MM.1S (cell line): ENCODE measurements at regions not wholly inside any gene's neighbourhood (a gene's known extent, or its start where the extent isn't known, plus 50 kb on each side); places are given as distances from the start of the nearest gene placed in this dataset.
A peak's percentile ranks its signal among the peaks of the same experiment; 100 is the strongest.

Experiments used
- DNase-seq: peaks from one replicate; pipeline ENCODE4 v3.0.0-alpha.2; 2015
- H2AFZ ChIP-seq: fragments of 300-600 bp; sonication (generic); 2 replicates; pipeline ENCODE4 v1.6.0; 2016; ENCODE audit warnings: antibody characterized with exemption, low read length
- H3F3A ChIP-seq: fragments of 300-600 bp; sonication (generic); 2 replicates; pipeline ENCODE4 v1.6.1; 2016; ENCODE audit warnings: mild to moderate bottlenecking, antibody characterized with exemption, low read length, moderate library complexity, mixed read lengths; ENCODE audit not compliant: insufficient read depth
- H3K27ac ChIP-seq: fragments of 300-600 bp; sonication (generic); 2 replicates; pipeline ENCODE4 v1.5.1; 2016; ENCODE audit warnings: mild to moderate bottlenecking, low read length
- H3K27me3 ChIP-seq: fragments of 300-600 bp; sonication (generic); replicated peaks from 2 replicates; pipeline ENCODE4 v1.6.0; 2016; ENCODE audit warnings: low read length; ENCODE audit not compliant: insufficient read depth
- H3K36me3 ChIP-seq: fragments of 300-600 bp; sonication (generic); replicated peaks from 2 replicates; pipeline ENCODE4 v1.6.1; 2016; ENCODE audit warnings: mild to moderate bottlenecking, low read length, mixed read lengths; ENCODE audit not compliant: insufficient read depth
- H3K4me1 ChIP-seq: fragments of 300-600 bp; sonication (generic); 2 replicates; pipeline ENCODE4 v1.6.1; 2016; ENCODE audit warnings: low read length, mixed read lengths
- H3K4me2 ChIP-seq: fragments of 300-600 bp; sonication (generic); 2 replicates; pipeline ENCODE4 v1.6.0; 2016; ENCODE audit warnings: low read depth, low read length
- H3K4me3 ChIP-seq: fragments of 300-600 bp; sonication (generic); 2 replicates; pipeline ENCODE4 v1.5.1; 2016; ENCODE audit warnings: low read length, mixed read lengths
- H3K79me2 ChIP-seq: fragments of 300-600 bp; sonication (generic); 2 replicates; pipeline ENCODE4 v1.6.1; 2016; ENCODE audit warnings: mixed run types, low read length, mixed read lengths
- H3K9ac ChIP-seq: fragments of 300-600 bp; sonication (generic); 2 replicates; pipeline ENCODE4 v1.6.1; 2016; ENCODE audit warnings: low read length, mixed read lengths
- H3K9me2 ChIP-seq: fragments of 300-600 bp; sonication (generic); replicated peaks from 2 replicates; pipeline ENCODE4 v1.6.1; 2016; ENCODE audit warnings: mild to moderate bottlenecking, low read length, mixed read lengths; ENCODE audit not compliant: insufficient read depth
- H3K9me3 ChIP-seq: fragments of 300-600 bp; sonication (generic); replicated peaks from 2 replicates; pipeline ENCODE4 v1.6.1; 2016; ENCODE audit warnings: mild to moderate bottlenecking, low read length, mixed read lengths; ENCODE audit not compliant: insufficient read depth
- H4K20me1 ChIP-seq: fragments of 300-600 bp; sonication (generic); 2 replicates; pipeline ENCODE4 v1.6.1; 2016; ENCODE audit warnings: mild to moderate bottlenecking, low read length, moderate library complexity, mixed read lengths; ENCODE audit not compliant: insufficient read depth
- EZH2 ChIP-seq: fragments of 300-600 bp; sonication (generic); optimal IDR thresholded peaks from 2 replicates; pipeline ENCODE3; 2017; ENCODE audit warnings: low read depth, mild to moderate bottlenecking, antibody characterized with exemption, low read length, mixed read lengths
- EZH2phosphoT487 ChIP-seq: fragments of 300-600 bp; sonication (generic); IDR thresholded peaks from 2 replicates; pipeline ENCODE4 v1.6.1; 2018; ENCODE audit warnings: antibody characterized with exemption, low read length
- TF ChIP-seq, protein P1 (sequence below): fragments of 300-600 bp; sonication (generic); IDR thresholded peaks from 2 replicates; pipeline ENCODE4 v1.5.1; 2016; ENCODE audit warnings: antibody characterized with exemption, low read length, mixed read lengths

DNA sequence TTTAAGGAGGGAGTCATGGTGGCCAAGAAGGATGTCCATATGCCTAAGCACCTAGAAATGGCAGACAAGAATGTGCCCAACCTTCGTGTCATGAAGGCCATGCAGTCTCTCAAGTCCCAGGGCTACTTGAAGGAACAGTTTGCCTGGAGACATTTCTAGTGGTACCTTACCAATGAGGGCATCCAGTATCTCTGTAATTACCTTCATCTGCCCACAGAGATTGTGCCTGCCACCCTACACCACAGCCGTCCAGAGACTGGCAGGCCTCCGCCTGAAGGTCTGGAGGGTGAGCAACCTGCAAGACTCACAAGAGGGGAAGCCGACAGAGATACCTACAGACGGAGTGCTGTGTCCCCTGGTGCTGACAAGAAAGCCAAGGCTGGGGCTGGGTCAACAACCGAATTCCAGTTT lies 115.0 kb downstream of the HFE start:
- Histone ChIP-seq H3K9me2 (no peaks in the 10 kb centered on the region), H3K4me3 (no peak overlapping the region), H3K9ac (no peak overlapping the region), H2AFZ (no peak overlapping the region), H3K4me1 (peaks cover 9% of the 10 kb centered on the region), H3K27ac (no peak overlapping the region), H3K36me3 (no peaks in the 10 kb centered on the region), H3F3A (peaks cover 57% of the 10 kb centered on the region), H4K20me1 (no peaks in the 10 kb centered on the region), H3K27me3 (no peaks in the 10 kb centered on the region), H3K9me3 (no peaks in the 10 kb centered on the region), H3K4me2 (no peak overlapping the region), H3K79me2 (no peaks in the 10 kb centered on the region)
- DNase-seq, result no peak
- TF ChIP-seq, protein P1, sequence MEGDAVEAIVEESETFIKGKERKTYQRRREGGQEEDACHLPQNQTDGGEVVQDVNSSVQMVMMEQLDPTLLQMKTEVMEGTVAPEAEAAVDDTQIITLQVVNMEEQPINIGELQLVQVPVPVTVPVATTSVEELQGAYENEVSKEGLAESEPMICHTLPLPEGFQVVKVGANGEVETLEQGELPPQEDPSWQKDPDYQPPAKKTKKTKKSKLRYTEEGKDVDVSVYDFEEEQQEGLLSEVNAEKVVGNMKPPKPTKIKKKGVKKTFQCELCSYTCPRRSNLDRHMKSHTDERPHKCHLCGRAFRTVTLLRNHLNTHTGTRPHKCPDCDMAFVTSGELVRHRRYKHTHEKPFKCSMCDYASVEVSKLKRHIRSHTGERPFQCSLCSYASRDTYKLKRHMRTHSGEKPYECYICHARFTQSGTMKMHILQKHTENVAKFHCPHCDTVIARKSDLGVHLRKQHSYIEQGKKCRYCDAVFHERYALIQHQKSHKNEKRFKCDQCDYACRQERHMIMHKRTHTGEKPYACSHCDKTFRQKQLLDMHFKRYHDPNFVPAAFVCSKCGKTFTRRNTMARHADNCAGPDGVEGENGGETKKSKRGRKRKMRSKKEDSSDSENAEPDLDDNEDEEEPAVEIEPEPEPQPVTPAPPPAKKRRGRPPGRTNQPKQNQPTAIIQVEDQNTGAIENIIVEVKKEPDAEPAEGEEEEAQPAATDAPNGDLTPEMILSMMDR, result no peak
- TF ChIP-seq EZH2, result no peak
- no peak for TF ChIP-seq EZH2phosphoT487

DNA sequence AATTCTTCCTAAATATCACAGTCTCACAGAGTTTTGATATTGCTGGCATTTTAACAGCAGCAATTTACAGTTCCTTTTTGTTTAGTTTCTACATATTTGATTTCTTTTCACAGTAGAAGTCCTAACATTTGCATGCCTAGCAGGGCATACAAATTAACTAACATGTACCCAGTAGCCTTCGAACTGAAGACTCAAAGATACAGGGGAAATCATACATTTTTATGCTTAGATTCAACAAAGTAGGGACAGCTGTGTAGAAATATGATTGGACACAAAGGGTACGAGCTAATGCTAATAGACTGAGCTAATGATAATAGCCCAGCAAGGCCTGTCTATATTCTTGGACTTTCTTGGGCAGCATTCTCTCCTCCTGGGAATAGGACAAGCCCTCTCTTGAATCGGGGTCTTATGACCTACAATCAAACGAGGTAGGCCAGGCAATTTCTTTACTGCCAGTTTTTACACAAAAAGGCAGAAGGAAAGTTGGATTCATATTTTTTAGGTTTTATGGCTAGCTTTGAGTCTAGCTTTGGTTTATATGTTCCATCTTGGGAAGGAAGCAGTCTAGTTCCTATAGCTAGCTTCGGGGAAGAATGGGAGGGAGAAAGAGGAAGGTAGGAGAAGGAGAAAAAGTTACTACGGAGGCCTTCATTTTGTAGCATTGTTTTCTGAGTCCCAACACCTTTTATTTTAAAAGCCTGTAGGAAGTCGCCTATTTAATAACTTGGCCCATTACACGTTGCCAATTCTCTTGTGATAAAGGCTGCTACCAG lies 115.8 kb downstream of the HFE start:
- Histone ChIP-seq H3K4me1 (peaks cover 9% of the 10 kb centered on the region), H3K27me3 (no peaks in the 10 kb centered on the region), H3K4me2 (no peak overlapping the region), H3K9me3 (no peaks in the 10 kb centered on the region), H3K79me2 (no peaks in the 10 kb centered on the region), H3K9ac (no peak overlapping the region), H3F3A (peaks cover 49% of the 10 kb centered on the region), H2AFZ (no peak overlapping the region), H3K4me3 (no peak overlapping the region), H4K20me1 (no peaks in the 10 kb centered on the region), H3K27ac (no peak overlapping the region), H3K36me3 (no peaks in the 10 kb centered on the region), H3K9me2 (no peaks in the 10 kb centered on the region)
- no peak for DNase-seq
- TF ChIP-seq EZH2, result no peak
- TF ChIP-seq, protein P1, result no peak
- TF ChIP-seq EZH2phosphoT487, result no peak

DNA sequence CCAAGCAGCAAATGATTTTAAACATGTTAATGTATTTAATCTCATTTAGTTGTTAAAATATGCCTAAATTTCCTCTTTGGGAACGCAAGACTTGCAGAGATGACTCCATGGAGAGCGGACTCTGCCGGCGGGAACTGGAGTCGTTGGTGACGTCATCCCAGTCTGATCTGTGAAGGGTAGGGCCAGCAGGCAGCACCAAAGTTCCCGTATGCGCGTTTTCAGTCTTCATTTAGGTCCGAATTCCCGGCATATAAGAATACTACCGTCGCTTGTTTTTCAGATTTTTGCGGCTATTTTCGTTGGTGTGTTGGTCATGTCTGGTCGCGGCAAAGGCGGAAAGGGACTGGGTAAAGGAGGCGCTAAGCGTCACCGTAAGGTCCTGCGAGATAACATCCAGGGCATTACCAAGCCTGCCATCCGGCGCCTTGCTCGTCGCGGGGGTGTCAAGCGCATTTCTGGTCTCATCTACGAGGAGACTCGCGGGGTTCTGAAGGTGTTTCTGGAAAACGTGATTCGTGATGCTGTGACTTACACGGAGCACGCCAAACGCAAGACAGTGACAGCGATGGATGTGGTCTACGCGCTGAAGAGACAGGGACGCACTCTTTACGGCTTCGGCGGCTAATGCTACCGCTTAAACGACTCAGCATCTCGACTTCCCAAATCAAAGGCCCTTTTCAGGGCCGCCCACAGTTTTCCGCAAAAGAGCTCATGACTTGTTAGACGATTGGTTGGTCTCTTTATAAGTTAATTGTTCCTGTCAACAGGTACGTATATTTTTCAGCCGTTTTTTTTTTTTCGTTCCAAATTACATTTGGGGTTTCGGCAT lies 117.3 kb downstream of the HFE start:
- H3K4me2 ChIP-seq, result peak overlapping the region; percentile 95
- H4K20me1 ChIP-seq, result no peaks in the 10 kb centered on the region
- peak overlapping the region; percentile 68 for H3K4me3 ChIP-seq
- no peaks in the 10 kb centered on the region for H3K9me2 ChIP-seq
- peak; percentile 96 for DNase-seq
- peaks cover 9% of the 10 kb centered on the region for H3K4me1 ChIP-seq
- peak overlapping the region; percentile 52 for H2AFZ ChIP-seq
- H3K79me2 ChIP-seq, result no peaks in the 10 kb centered on the region
- H3K27ac ChIP-seq, result peak overlapping the region; percentile 95
- no peaks in the 10 kb centered on the region for H3K9me3 ChIP-seq
- TF ChIP-seq EZH2phosphoT487, result no peak
- no peak for TF ChIP-seq EZH2
- TF ChIP-seq, protein P1, result peak; percentile 43
- H3F3A ChIP-seq, result peaks cover 37% of the 10 kb centered on the region
- H3K36me3 ChIP-seq, result no peaks in the 10 kb centered on the region
- no peaks in the 10 kb centered on the region for H3K27me3 ChIP-seq
- peak overlapping the region; percentile 88 for H3K9ac ChIP-seq
